Activated naive CD8-positive, alpha-beta T cell treated with anti-CD3 and anti-CD28 coated beads, Interleukin-2, amount 10 ng/mL, durations not matched to agents 7 days and 5 days (primary cell): ENCODE measurements at regions not wholly inside any gene's neighbourhood (a gene's known extent, or its start where the extent isn't known, plus 50 kb on each side); places are given as distances from the start of the nearest gene placed in this dataset.
"Not testable (repeated sequence)": the region's sequence is repeated elsewhere in the genome, so short reads cannot be mapped to it uniquely, and the experiment has no call there.

Source experiments
- ATAC-seq: fragments of 150-1000 bp; cut with Tn5 transposase; one replicate; pipeline ENCODE4 v1.10.0; 2021; ENCODE audit warnings: low read depth, moderate library complexity
- POLR2A ChIA-PET: fragments of 350-600 bp; sonication (Branson Sonifier 250); formaldehyde crosslinking; loops from one replicate; lab custom pipeline; 2021; ENCODE audit warnings: antibody characterized with exemption; lab: Charles Lee
- DNase-seq: peaks from one replicate; pipeline ENCODE4 v3.0.0; 2021
- H3K27ac Mint-ChIP-seq: one replicate; pipeline ENCODE4 v1.8.0; 2022; ENCODE audit warnings: mild to moderate bottlenecking, mixed read lengths
- H3K27me3 Mint-ChIP-seq: one replicate; pipeline ENCODE4 v1.8.0; 2022; ENCODE audit warnings: mild to moderate bottlenecking, moderate library complexity, mixed read lengths
- H3K36me3 Mint-ChIP-seq: one replicate; pipeline ENCODE4 v1.8.0; 2021; ENCODE audit warnings: mild to moderate bottlenecking, mixed read lengths
- H3K4me1 Mint-ChIP-seq: one replicate; pipeline ENCODE4 v1.8.0; 2021; ENCODE audit warnings: mixed read lengths
- H3K4me3 Mint-ChIP-seq: one replicate; pipeline ENCODE4 v1.8.0; 2022; ENCODE audit warnings: mild to moderate bottlenecking, moderate library complexity, mixed read lengths
- H3K9me3 Mint-ChIP-seq: one replicate; pipeline ENCODE4 v1.8.0; 2021; ENCODE audit warnings: mixed read lengths

- POLR2A ChIA-PET = not testable (repeated sequence)
Measured at GRCh38 chr4:49510238-49510637, 524.2 kb downstream of the CWH43 start.

GRCh38 chr4:49511353-49511752 is 525.3 kb downstream of the CWH43 start:
- H3K36me3 Mint-ChIP-seq, POLR2A ChIA-PET, H3K27ac Mint-ChIP-seq, H3K4me3 Mint-ChIP-seq, DNase-seq, H3K4me1 Mint-ChIP-seq, ATAC-seq, H3K27me3 Mint-ChIP-seq: not testable (repeated sequence)
- peaks cover 47% of the 10 kb centered on the region for H3K9me3 Mint-ChIP-seq

More at GRCh38 chr4:49510238-49510637, 524.2 kb downstream of the CWH43 start:
- H3K36me3 Mint-ChIP-seq, H3K27ac Mint-ChIP-seq, H3K4me1 Mint-ChIP-seq, H3K27me3 Mint-ChIP-seq, ATAC-seq, H3K4me3 Mint-ChIP-seq, DNase-seq: not testable (repeated sequence)
- H3K9me3 Mint-ChIP-seq = peaks cover 42% of the 10 kb centered on the region

GRCh38 chr4:49511881-49512491 is 525.9 kb downstream of the CWH43 start:
- ATAC-seq, H3K27ac Mint-ChIP-seq, H3K36me3 Mint-ChIP-seq, POLR2A ChIA-PET, H3K4me3 Mint-ChIP-seq, H3K4me1 Mint-ChIP-seq, H3K27me3 Mint-ChIP-seq, DNase-seq: not testable (repeated sequence)
- H3K9me3 Mint-ChIP-seq = peaks cover 47% of the 10 kb centered on the region

- H3K27ac Mint-ChIP-seq, POLR2A ChIA-PET, H3K4me1 Mint-ChIP-seq, ATAC-seq, H3K4me3 Mint-ChIP-seq, H3K27me3 Mint-ChIP-seq, H3K36me3 Mint-ChIP-seq: not testable (repeated sequence)
- peak; percentile 42 for DNase-seq
- peaks cover 47% of the 10 kb centered on the region for H3K9me3 Mint-ChIP-seq
Measured at GRCh38 chr4:49512641-49513545, 526.8 kb downstream of the CWH43 start.

- ATAC-seq, H3K4me1 Mint-ChIP-seq, H3K36me3 Mint-ChIP-seq, DNase-seq, H3K27me3 Mint-ChIP-seq, POLR2A ChIA-PET, H3K27ac Mint-ChIP-seq, H3K4me3 Mint-ChIP-seq: not testable (repeated sequence)
- peaks cover 47% of the 10 kb centered on the region for H3K9me3 Mint-ChIP-seq
Measured at GRCh38 chr4:49513546-49514115, 527.6 kb downstream of the CWH43 start.

GRCh38 chr4:49514171-49514699 is 528.2 kb downstream of the CWH43 start:
- H3K27me3 Mint-ChIP-seq, H3K4me1 Mint-ChIP-seq, H3K36me3 Mint-ChIP-seq, H3K27ac Mint-ChIP-seq, DNase-seq, ATAC-seq, H3K4me3 Mint-ChIP-seq, POLR2A ChIA-PET: not testable (repeated sequence)
- peaks cover 47% of the 10 kb centered on the region for H3K9me3 Mint-ChIP-seq

- POLR2A ChIA-PET, H3K27me3 Mint-ChIP-seq, H3K36me3 Mint-ChIP-seq, ATAC-seq, H3K4me1 Mint-ChIP-seq, H3K4me3 Mint-ChIP-seq, DNase-seq, H3K27ac Mint-ChIP-seq: not testable (repeated sequence)
- H3K9me3 Mint-ChIP-seq = peaks cover 47% of the 10 kb centered on the region
Measured at GRCh38 chr4:49514841-49515240, 528.8 kb downstream of the CWH43 start.

- H3K27ac Mint-ChIP-seq, H3K4me1 Mint-ChIP-seq, ATAC-seq, H3K27me3 Mint-ChIP-seq, DNase-seq, H3K36me3 Mint-ChIP-seq, H3K4me3 Mint-ChIP-seq, POLR2A ChIA-PET: not testable (repeated sequence)
- peaks cover 45% of the 10 kb centered on the region for H3K9me3 Mint-ChIP-seq
Measured at GRCh38 chr4:49515241-49515640, 529.2 kb downstream of the CWH43 start.

GRCh38 chr4:49516096-49516495 is 530.0 kb downstream of the CWH43 start:
- H3K27me3 Mint-ChIP-seq, H3K27ac Mint-ChIP-seq, POLR2A ChIA-PET: not testable (repeated sequence)

GRCh38 chr4:49516796-49517195 is 530.7 kb downstream of the CWH43 start:
- Mint-ChIP-seq H3K4me3 (no peak overlapping the region), H3K36me3 (peaks cover 6% of the 10 kb centered on the region), H3K27ac (no peak overlapping the region), H3K27me3 (no peaks in the 10 kb centered on the region), H3K4me1 (no peaks in the 10 kb centered on the region), H3K9me3 (peaks cover 32% of the 10 kb centered on the region)
- POLR2A ChIA-PET = no interaction called here
- DNase-seq (no peak), ATAC-seq (no peak)

More at GRCh38 chr4:49516096-49516495, 530.0 kb downstream of the CWH43 start:
- not testable (repeated sequence) for H3K4me3 Mint-ChIP-seq, DNase-seq, ATAC-seq, H3K4me1 Mint-ChIP-seq, H3K36me3 Mint-ChIP-seq
- peaks cover 39% of the 10 kb centered on the region for H3K9me3 Mint-ChIP-seq

GRCh38 chr4:49517485-49518205 is 531.6 kb downstream of the CWH43 start:
- H3K4me3 Mint-ChIP-seq, H3K27me3 Mint-ChIP-seq, DNase-seq, POLR2A ChIA-PET, H3K36me3 Mint-ChIP-seq, ATAC-seq, H3K4me1 Mint-ChIP-seq, H3K27ac Mint-ChIP-seq: not testable (repeated sequence)
- peaks cover 23% of the 10 kb centered on the region for H3K9me3 Mint-ChIP-seq

GRCh38 chr4:49519150-49520035 is 533.3 kb downstream of the CWH43 start:
- H3K27me3 Mint-ChIP-seq, H3K36me3 Mint-ChIP-seq, DNase-seq, H3K4me1 Mint-ChIP-seq, H3K27ac Mint-ChIP-seq, H3K4me3 Mint-ChIP-seq, ATAC-seq, POLR2A ChIA-PET: not testable (repeated sequence)
- peaks cover 12% of the 10 kb centered on the region for H3K9me3 Mint-ChIP-seq
